OCI-LY1 (cell line): ENCODE measurements at regions not wholly inside any gene's neighbourhood (a gene's known extent, or its start where the extent isn't known, plus 50 kb on each side); places are given as distances from the start of the nearest gene placed in this dataset.

Experiments used
- EZH2 ChIP-seq: fragments of 200-600 bp; sonication (generic), shearing (Covaris generic); IDR thresholded peaks from 2 replicates; pipeline ENCODE4 v1.8.0; 2017; ENCODE audit warnings: borderline replicate concordance, mixed run types, mild to moderate bottlenecking, antibody characterized with exemption, low read length, moderate library complexity, mixed read lengths
- TF ChIP-seq, protein P1 (sequence below): fragments of 200-600 bp; sonication (generic), shearing (Covaris generic); IDR thresholded peaks from 2 replicates; pipeline ENCODE4 v1.5.1; 2017; ENCODE audit warnings: mild to moderate bottlenecking, antibody characterized with exemption, low read length, moderate library complexity, mixed read lengths

GRCh38 chr3:191646242-191646641 is 185.3 kb downstream of the PYDC2 start:
- TF ChIP-seq, protein P1, sequence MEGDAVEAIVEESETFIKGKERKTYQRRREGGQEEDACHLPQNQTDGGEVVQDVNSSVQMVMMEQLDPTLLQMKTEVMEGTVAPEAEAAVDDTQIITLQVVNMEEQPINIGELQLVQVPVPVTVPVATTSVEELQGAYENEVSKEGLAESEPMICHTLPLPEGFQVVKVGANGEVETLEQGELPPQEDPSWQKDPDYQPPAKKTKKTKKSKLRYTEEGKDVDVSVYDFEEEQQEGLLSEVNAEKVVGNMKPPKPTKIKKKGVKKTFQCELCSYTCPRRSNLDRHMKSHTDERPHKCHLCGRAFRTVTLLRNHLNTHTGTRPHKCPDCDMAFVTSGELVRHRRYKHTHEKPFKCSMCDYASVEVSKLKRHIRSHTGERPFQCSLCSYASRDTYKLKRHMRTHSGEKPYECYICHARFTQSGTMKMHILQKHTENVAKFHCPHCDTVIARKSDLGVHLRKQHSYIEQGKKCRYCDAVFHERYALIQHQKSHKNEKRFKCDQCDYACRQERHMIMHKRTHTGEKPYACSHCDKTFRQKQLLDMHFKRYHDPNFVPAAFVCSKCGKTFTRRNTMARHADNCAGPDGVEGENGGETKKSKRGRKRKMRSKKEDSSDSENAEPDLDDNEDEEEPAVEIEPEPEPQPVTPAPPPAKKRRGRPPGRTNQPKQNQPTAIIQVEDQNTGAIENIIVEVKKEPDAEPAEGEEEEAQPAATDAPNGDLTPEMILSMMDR, result no peak
- no peak for TF ChIP-seq EZH2
